ENCODE measurements at regions not wholly inside any gene's neighbourhood (a gene's known extent, or its start where the extent isn't known, plus 50 kb on each side); places are given as distances from the start of the nearest gene placed in this dataset.

GRCh38 chr18:38751211-38751610 lies 1185.6 kb upstream of the CELF4 start:
- TF ChIP-seq CTCF (conservative IDR thresholded peaks at IDR 0.05; ENCODE audit: low read length) (no peak), EZH2phosphoT487 (IDR thresholded peaks at IDR 0.05; ENCODE audit: borderline replicate concordance, low read depth, low read length) (no peak)
